Testis (tissue), 2 donors: ENCODE measurements at regions not wholly inside any gene's neighbourhood (a gene's known extent, or its start where the extent isn't known, plus 50 kb on each side); places are given as distances from the start of the nearest gene placed in this dataset.

Source experiments
- DNase-seq: peaks from one replicate; pipeline ENCODE4 v3.0.0-alpha.2; 2019
- H3K27ac ChIP-seq, 2 donors: fragments of 200-600 bp; sonication (generic); one replicate each; pipeline ENCODE4 v1.5.1; 2019
- H3K27me3 ChIP-seq: fragments of 200-600 bp; sonication (generic); one replicate; pipeline ENCODE4 v1.5.1; 2019
- H3K36me3 ChIP-seq: fragments of 200-600 bp; sonication (generic); one replicate; pipeline ENCODE4 v1.5.1; 2017; ENCODE audit warnings: low read depth; ENCODE audit errors: missing control alignments
- H3K4me1 ChIP-seq: fragments of 200-600 bp; sonication (generic); one replicate; pipeline ENCODE4 v1.5.1; 2019
- H3K4me3 ChIP-seq, 2 donors: fragments of 200-600 bp; sonication (generic); one replicate each; pipeline ENCODE4 v1.5.1; 2017 to 2019
- H3K9me3 ChIP-seq: fragments of 200-600 bp; sonication (generic); one replicate; pipeline ENCODE4 v1.5.1; 2017
- CTCF ChIP-seq, 3 experiments: fragments of 450-650 bp in 2 of 3; fragments of 200-600 bp in 1 of 3; sonication (generic) in 1 of 3; IDR thresholded peaks; one replicate each; pipeline ENCODE4 v1.5.1; 2016 to 2019; ENCODE audit warnings: antibody characterized with exemption in 3 of 3, mild to moderate bottlenecking in 2 of 3, moderate library complexity in 1 of 3
- POLR2A ChIP-seq: fragments of 450-650 bp; IDR thresholded peaks from one replicate; pipeline ENCODE4 v1.6.1; 2017; ENCODE audit warnings: antibody characterized with exemption, mild to moderate bottlenecking, moderate library complexity
- WGBS, 2 donors: methylation state at CpG; one replicate each; pipeline ENCODE4 v1.1.5; 2018; 5-methylcytosine and 5-hydroxymethylcytosine counted together
- intact Hi-C: fragments of 100-400 bp; cut with DNase I; formaldehyde crosslinking; loops from one replicate; pipeline ENCODE4 v1.15.1; 2023; ENCODE audit warnings: low total_unique reads

- 60 to 73% methylated on average over 11 of the region's 11 CpGs for WGBS, 2 donors
- intact Hi-C loops: no loop called here
- Histone ChIP-seq H3K4me3 (no peak overlapping the region), H3K4me1 (no peaks in the 10 kb centered on the region), H3K9me3 (no peaks in the 10 kb centered on the region), H3K27me3 (no peaks in the 10 kb centered on the region), H3K36me3 (no peaks in the 10 kb centered on the region), H3K27ac (no peak overlapping the region)
- TF ChIP-seq POLR2A (no peak), CTCF (IDR thresholded peaks at IDR 0.05) (no peak)
- DNase-seq: no peak
Observed at GRCh38 chr3:103899328-103899727, 1464.5 kb downstream of the ZPLD1 start.

GRCh38 chr3:103904991-103905390, 1461.7 kb upstream of the ALCAM start:
- Histone ChIP-seq H3K36me3 (no peaks in the 10 kb centered on the region), H3K4me3 (no peak overlapping the region), H3K27ac (no peak overlapping the region), H3K27me3 (no peaks in the 10 kb centered on the region), H3K9me3 (no peaks in the 10 kb centered on the region), H3K4me1 (no peaks in the 10 kb centered on the region)
- DNase-seq: no peak
- intact Hi-C loops: no loop called here
- 76 to 80% methylated on average over 3 of the region's 3 CpGs for WGBS, 2 donors
- no peak for TF ChIP-seq CTCF (IDR thresholded peaks at IDR 0.05)
- TF ChIP-seq POLR2A: no peak

- H3K27me3 ChIP-seq: no peaks in the 10 kb centered on the region
- TF ChIP-seq CTCF (IDR thresholded peaks at IDR 0.05) (no peak), POLR2A (no peak)
- H3K4me1 ChIP-seq: no peaks in the 10 kb centered on the region
- DNase-seq: no peak
- WGBS, 2 donors: 68 to 74% methylated on average over 2 of the region's 2 CpGs
- H3K36me3 ChIP-seq: no peaks in the 10 kb centered on the region
- no peak overlapping the region for H3K27ac ChIP-seq
- no peaks in the 10 kb centered on the region for H3K9me3 ChIP-seq
- no peak overlapping the region for H3K4me3 ChIP-seq
- intact Hi-C loops: no loop called here
Observed at GRCh38 chr3:103906304-103906703, 1460.4 kb upstream of the ALCAM start.

GRCh38 chr3:103906808-103907207, 1459.9 kb upstream of the ALCAM start:
- TF ChIP-seq POLR2A: no peak
- intact Hi-C loops: no loop called here
- WGBS, 2 donors: 88 to 90% methylated on average over 2 of the region's 2 CpGs
- Histone ChIP-seq H3K27me3 (no peaks in the 10 kb centered on the region), H3K27ac (no peak overlapping the region), H3K4me1 (no peaks in the 10 kb centered on the region), H3K9me3 (no peaks in the 10 kb centered on the region), H3K36me3 (no peaks in the 10 kb centered on the region), H3K4me3 (no peak overlapping the region)
- DNase-seq: no peak

GRCh38 chr3:103907567-103907966, 1459.1 kb upstream of the ALCAM start:
- H3K9me3 ChIP-seq: no peaks in the 10 kb centered on the region
- no peak for TF ChIP-seq CTCF (IDR thresholded peaks at IDR 0.05)
- no peak for TF ChIP-seq POLR2A
- DNase-seq: no peak
- no peaks in the 10 kb centered on the region for H3K4me1 ChIP-seq
- intact Hi-C loops: no loop called here
- no peaks in the 10 kb centered on the region for H3K36me3 ChIP-seq
- H3K4me3 ChIP-seq: no peak overlapping the region
- 90 to 92% methylated on average over 3 of the region's 3 CpGs for WGBS, 2 donors
- H3K27me3 ChIP-seq: no peaks in the 10 kb centered on the region
- no peak overlapping the region for H3K27ac ChIP-seq
